Tongue (tissue), 1 donor: ENCODE measurements at regions not wholly inside any gene's neighbourhood (a gene's known extent, or its start where the extent isn't known, plus 50 kb on each side); places are given as distances from the start of the nearest gene placed in this dataset.

Source experiments
- DNase-seq: peaks from one replicate; pipeline ENCODE4 v3.0.0-alpha.2; 2015

DNA sequence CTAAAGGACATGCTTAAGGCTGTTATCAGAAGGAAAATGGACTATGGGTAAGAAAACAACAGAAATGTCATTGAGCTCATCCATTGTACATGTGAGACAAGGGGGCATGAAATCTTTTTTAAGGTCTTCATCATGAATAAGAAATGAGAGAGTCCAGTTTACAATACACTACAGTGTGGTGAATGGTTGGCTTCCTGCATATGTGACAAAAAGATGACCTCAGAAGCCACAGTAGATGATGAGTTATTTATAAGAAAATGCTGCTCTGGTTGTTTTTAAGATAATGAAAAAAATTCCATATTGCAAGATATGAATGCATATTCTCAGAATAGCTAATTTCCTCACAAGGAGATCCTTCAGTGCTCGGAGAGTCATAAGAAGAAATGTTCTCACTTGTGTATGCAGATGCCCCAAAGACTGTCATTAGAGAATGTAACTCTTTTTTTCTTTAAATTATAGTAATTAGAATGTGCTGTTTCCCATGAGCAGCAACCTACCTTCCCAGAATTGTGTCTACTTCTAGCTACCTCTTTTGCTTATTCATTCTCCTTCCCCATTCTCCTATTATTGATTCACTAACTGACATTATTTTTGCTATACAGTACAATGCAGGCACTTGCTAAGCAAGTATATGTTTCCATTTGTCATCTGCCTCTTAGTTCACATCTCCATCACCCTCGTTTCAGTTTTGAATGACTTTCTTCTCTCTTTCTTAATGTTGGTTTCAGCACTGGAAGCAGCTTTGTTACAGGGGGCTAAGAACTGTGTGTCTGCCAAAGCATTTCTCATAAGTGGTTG lies 152.0 kb upstream of the PEX5L start:
- DNase-seq: no peak

DNA sequence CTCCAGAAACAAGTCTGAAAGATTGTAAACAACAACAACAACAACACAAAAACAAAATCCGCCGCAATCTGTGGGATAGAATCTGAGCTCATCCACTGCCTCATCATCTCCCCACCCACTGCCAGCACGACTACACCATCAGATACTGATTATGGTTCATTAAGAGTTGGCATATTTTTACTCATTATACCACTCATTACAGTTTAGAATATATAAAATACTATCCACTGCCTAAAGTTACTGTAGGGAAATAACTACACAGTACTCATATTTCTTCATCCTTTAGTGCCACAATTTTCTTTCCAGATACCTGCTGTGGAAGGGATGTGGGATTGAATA lies 152.5 kb upstream of the PEX5L start:
- no peak for DNase-seq

DNA sequence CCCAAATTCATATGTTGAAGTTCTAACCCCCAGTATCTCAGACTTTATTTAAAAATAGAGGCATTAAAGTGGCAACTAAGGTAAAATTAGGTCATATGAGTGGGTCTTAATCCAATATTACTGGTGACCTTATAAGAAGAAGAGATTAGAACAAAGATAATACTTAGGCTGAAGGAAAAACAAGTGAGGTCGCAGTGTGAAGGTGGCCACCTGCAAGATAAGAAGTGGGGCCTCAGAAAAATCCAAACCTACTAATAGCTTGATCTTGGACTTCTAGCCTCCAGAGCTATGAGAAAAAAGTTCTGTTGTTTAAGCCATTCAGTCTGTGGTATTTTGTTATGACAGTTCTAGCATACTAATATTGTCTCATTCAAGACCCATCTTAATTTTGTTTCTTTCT lies 159.9 kb upstream of the PEX5L start:
- no peak for DNase-seq

DNA sequence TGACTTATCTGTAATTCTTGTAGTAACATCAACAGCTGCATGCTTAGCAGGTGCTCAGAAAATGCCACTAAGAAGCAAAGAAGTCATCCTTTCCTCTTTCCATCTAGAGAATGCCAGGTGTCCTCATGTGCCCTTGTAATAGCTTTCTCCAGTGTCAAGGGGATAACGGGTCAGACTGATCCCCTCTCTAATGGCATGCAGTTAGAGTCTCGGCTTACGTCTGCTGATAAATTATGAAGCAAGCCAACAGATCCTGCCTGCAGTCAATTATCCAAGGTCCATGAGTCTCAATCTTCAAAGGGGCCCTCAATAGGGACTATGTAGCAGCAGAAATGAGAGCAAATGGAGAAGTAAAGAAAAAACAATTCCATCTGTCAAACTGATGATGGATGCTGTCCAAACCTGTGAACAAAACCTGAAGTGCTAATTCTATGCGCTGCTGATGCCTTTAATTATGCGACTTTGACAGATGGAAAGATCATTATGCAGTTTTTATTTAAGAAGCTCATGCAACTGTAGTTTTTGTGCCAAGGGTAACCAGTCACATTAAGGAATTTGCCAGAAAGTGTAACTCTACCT lies 162.8 kb upstream of the PEX5L start:
- DNase-seq: peak; percentile 1

DNA sequence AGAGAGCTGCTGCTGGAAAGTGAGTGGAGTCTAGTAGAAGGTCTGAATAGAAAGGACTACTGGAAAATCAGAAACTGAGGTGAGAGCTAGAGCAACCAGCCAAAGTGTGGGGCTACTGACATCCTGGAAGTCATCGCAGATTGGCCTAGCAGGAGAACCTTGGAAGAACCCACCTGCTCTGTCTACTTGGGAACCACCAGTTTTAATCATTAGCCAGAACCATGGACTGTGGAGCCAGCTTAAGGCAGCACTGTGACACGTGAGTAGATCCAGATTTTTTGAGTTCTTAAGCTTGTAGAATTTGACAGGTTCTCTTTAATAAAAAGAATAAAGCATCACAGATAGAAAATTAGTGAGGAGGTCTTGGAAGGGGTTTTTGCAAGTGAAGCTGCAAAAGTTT lies 179.1 kb upstream of the PEX5L start:
- no peak for DNase-seq

DNA sequence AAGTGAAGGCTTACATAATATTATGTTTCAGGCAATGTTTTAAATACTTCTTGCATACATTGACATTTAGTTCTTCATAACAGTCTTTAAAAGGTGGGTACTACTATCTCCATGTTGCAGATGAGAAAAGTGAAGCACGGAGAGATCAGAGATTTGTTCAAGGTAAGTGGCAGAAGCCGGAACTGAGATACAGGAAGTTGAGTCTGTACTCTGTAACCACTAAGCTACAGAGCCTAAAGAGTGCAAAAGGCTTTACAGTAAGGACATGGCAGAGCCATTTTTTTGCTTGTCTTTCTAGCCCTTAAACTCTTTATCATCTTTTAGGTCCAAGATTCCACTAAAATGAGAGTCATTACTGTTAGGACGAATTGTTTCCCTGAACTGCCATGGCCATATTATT lies 186.5 kb upstream of the PEX5L start:
- DNase-seq: no peak

DNA sequence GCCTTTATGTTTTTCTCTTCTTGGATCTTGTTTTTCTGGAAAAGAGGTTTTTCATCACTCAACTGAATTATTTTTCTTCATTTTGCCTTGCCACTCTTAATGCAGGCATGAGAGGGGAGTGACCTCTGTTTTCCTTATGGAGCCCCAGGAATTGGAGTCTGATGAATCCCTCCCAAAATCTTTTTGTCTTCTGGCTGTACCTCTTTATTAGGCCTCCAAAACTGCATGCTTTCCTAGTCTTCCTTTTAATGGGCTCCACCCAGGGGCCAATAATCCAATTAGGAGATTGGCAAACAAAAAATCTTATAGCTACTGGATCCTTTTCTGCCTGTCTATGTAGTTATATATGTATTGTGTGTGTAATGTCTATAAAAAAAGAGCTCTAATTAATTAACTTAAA lies 192.4 kb upstream of the PEX5L start:
- DNase-seq: no peak

DNA sequence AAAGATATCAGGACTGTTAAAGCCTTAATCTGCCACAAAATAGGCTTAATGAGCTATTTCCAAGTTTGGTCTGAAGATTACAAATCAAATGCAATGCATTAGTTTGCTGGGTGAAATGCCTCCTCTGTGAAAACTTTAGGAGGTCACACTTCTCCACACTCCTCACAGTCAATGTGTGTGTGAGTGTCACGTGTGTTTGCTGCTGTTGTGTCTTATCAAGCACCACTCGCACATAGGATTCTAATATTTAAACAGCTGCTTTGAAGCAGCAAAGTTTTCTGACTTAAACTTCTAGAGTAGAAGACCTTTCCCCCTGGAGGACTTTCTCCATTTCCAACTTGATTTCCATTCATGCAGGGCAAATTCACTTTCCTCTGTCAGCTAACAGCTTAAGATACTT lies 203.2 kb upstream of the PEX5L start:
- DNase-seq: no peak

DNA sequence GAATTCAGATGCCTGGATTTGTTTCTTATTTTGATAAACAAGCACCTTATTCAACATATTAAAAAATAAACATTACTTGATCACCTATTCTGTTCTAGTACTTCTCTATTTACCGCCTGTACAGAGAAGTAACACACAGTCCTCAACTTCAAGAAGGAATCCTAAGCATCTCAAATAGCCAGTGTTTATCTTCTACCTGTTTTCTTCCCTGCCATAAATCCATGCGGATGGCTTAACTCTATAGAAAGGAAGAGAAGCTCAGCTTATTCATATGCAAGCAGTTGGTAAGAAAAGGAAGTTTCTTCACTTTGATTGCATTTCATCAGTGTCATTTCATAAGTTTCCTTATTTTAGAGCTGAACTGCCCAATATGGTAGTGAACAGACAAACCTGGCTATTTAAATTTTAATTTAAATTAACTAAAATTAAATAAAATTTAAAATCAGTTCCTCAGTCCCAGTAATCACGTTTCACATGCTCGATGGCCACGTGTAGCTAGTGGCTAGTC lies 210.0 kb upstream of the PEX5L start:
- DNase-seq: no peak

DNA sequence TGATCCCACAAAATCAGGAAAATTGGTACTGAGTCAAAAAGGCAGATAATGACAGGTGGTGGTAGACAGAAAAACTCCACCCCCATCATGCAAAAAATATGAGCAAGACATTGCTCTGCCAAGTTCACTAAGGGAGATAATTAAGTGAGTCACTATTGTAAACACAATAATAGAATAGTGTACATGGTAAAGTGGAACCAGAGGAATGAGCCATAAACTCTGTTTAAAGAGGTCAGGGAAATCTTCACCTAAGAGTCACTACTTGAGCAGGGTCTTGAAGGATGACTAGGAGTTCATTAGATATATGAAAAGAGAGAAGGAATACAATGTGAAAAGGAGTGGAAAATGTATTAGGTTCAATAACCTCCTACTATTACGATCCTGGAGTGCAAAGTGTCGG lies 213.4 kb upstream of the PEX5L start:
- no peak for DNase-seq

DNA sequence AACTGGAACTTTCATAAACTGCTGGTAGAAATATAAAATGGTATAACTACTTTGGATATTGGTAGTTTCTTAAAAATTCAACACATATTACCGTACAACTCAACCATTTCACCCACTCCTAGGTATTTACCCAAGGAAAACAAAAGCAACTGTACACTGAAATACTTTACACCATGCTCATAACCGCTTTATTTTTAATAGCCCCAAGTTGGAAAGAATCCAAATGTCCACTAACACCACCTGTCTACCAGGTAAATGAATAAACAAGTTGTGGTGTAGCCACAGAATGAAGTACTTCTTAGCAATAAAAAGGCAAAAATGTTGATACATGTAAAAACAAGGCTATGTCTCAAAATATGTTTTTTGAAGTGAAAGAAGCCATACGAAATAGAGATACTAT lies 215.9 kb upstream of the PEX5L start:
- DNase-seq: no peak

DNA sequence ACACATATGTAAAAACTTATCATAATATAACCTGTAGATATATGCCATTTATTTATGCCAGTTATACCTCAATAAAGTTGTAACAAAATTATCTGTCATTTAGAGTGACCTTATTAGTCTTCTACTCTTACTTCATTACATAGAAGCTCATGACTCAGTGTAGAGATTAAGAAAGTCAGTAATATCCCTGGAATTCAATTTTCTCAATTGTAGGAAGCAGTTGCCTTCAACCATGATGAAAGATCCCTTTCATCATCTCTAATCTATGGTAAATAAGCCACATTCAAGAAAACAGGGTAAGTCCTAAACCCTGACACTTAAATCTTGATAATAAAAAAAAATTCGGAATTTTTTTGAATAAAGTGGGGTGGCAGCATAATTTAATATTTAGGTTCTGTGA lies 216.5 kb upstream of the PEX5L start:
- no peak for DNase-seq

DNA sequence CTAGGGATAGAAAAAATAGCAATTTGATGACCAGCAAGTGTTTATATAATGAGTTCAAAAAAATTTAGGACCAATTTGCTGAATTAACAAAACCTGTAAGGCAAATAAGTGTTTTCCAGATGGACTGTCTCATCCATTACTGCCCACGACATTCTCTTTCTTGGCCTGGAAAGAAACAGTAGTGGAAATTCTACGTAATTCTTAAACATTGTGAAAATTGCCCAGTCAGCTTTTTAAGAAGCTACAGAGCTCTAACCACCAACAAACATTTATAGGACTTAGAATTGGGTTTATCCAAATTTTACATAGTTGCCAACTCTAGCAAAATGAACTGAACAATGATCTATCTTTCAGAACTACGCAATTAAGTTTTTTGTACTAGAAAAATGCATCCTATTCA lies 227.7 kb upstream of the PEX5L start:
- no peak for DNase-seq

DNA sequence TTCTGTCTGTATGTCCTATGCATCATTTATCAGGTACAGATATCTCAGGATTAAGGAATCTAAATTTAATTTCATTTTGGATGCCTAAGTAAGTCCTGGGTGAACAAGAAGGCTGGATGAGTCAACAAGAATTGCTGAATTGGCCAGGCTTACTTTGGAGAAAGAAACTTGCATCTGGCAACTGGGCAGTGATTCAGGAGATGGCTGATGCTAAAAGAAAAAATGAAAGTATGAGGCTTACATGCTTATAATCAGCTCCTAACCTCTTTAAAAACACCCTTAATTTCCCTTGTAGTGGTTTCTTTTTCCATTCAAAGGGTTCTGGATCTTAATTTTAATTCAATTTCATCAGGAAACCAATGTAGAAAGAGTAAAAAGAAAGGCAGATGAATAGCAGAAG lies 228.8 kb upstream of the PEX5L start:
- DNase-seq: no peak

DNA sequence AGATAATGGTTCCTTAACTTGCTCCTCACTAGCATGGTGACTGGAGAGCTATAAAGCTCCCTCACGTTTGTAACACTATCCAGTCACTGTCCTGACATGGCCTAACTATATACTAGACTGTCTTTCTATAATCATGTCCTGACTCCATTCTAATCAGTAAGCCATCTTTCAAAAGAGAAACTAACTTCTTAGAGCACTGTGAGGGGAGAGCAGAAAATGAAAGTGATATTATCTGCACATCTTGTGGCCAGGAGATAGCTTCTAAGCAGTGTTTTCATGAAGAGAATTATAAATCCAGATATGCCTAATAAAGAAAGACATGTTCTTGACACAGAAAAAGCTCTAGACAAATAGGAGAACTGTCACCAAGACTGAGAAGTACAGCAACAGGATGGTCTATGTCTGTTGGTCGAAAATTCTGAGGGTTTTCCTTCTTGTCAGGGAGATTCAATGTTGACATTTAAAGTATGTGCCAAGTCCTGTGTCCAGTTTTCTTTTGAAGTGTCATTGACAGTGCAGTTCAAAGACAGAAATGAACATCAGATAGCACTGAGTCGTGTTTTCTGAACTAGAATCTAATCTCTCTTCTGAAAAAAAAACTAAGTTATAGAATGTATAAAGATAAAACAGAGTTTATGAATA lies 230.6 kb upstream of the PEX5L start:
- no peak for DNase-seq

DNA sequence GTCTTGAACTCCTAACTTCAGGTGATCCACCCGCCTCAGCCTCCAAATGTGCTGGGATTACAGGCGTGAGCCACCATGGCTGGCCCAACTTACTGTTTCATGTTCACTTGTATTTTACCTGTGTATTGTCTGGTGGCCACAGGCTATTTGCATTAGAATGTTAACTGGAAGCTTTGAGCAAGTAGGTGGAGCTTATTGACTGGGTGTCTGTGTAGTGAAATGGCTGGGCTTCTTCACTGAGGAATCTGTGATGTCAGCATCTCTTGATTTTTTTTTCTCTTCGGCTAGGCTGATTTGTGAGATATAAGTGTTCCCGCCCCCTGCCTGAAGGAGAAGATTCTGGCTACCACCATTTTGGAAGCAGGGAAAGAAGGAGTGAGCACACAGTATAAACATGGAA lies 237.8 kb upstream of the PEX5L start:
- DNase-seq: no peak

DNA sequence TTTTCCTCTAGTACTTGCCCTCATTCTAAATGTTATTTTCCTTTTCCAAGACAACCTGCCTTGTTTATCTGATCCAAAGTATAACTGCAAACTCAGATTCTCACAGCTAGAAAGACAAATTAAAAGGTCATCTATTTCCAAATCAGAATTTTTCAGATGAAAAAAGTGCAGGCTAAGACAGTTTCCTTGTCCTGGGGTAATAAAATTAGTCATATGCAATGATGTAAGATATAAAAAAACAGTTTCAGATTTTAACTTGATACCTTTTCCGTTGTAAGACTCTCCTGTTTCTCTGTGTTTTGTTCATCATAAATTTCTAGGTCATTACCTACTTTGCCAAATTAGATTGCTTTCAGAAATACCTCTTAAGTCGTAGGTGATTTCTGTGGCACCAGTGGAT lies 238.4 kb upstream of the PEX5L start:
- DNase-seq: no peak

DNA sequence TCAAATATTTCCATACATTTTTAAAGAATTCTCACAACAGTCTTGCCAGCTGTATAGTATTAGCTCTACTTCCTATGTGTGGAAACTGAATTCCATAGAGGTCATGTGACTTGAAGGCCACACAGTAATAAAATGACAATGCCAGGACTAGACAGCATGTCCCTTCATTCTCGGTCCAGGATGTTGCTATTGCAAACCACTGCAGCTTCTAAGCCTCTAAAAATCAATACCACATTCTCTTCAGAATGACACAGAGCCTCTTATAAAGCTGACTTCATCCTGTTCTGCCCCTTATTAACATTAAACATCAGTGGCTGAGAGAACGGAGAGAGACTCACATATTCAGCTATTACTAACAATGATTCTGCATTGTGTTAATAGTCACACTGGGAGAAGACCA lies 240.3 kb upstream of the PEX5L start:
- DNase-seq: peak; percentile 2

DNA sequence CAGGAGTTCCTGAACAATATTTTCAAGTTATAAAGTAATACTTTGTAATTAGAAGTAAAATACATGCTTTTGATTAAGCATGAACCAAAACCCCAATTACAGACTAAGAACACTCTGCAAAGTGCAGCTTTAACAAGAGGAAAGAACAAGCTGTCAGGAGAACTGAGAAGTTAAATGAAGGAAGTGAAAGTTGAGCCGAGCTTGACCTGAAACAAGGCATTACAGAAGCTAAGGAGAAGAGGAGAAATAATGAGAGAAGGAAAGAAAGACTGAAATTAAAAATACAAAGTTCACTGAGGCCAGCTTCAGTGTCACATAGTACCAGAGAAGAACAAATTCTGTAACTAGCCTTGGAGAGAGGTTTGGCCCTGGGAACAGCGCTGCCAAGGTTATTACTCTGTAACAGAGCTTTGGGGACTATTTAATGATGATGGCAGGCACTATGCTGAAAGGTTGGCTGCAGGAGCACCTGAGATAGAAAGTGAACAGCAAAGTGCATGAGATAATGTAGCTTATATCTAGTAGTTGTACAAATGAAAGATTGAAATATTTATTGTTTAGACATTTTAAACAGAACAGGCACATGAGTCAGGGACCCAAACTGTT lies 241.9 kb upstream of the PEX5L start:
- DNase-seq: no peak

DNA sequence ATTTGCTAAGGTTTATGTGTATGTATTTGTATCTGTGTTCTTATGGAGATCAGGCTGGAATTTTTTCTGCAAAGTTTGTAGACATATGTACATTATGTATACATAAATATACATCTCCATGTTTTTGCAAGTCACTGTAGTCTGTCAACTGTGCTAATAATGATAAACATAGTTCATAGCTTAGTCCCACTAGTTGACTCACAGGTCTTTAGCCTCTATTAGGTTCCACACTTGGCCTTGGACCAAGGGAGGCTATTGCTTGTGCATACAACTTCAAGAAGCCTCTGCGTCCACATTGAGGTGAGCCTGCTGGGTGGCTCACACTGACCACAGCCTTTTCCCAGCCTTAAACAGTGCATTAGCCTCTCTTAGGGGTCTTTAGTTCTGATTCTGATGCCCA lies 243.8 kb upstream of the PEX5L start:
- no peak for DNase-seq

DNA sequence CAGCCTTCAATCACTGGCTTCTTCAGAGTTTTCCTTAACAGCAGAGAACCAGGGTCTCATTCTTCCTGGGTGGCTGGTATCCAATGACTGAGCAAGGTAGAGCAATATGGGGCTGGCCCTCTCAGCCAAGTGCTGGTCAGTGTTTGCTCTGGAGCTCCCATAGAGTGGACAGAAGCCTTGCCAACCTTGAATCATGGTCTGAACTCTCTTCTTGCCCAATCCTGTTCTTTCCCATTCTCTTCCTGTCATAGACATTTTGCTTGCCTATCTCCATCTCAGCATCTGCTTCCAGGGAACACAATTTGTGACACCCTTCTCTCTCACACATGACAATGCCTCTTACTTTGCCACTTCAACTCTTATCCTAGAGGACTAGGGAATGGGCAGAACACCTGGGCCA lies 245.6 kb upstream of the PEX5L start:
- DNase-seq: no peak

DNA sequence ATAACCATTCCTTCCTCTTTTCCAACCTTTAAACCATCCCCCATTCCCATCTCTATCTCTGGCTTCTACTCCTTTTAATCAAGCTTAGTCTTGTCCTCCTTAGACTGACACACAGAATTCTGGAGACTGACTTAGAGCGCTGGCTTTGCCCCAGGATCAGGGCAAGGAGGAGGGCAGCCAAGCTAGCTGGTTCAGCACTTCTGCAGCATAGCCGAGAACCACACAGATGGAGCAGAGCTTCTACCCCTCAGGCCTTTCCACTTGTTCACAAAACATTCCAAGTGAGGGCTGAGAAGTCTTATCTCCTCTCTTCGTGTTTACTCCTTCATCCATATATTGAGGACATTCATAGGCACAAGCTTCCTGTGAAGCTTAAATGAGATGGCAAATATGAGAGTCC lies 246.5 kb upstream of the PEX5L start:
- no peak for DNase-seq

DNA sequence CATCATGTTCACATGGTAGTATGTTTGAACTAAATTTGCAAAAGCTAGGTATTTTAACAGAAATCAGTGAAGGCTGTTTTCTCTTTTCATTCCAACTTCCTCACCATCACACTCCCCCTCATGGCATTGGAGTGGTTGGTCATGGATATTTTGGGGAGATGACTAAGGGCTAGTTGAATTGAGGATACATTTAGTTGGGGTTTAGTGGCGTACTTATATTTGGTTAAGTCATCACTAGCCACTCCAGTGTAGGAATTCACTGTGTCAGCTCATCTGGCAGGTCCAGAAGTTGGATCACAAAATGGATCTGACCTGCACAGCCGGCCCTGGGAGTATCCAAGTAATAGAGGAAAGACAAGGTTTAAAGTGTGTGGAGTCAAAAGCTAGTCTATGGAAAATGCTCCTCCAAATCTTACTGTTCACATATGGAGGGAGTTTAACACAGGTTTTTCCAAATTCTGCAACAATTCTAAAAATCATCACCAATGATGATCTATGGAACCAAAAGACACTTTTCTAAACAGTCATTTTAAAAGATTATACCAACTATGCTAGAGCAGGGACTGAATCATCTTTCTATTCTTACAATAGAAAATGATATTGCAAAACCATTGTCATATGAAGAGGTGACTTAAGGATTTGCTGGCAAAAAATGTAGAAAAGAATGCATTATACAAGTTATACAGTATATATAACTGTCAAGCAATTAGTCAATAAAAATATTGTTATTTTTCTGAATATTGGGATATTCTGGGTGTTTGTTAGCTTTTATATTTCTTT lies 247.8 kb upstream of the PEX5L start:
- no peak for DNase-seq
